HUES64 (cell line): ENCODE measurements at regions not wholly inside any gene's neighbourhood (a gene's known extent, or its start where the extent isn't known, plus 50 kb on each side); places are given as distances from the start of the nearest gene placed in this dataset.

ENCODE experiments used
- H3K27ac ChIP-seq: 2 replicates; pipeline ENCODE4 v1.7.0; 2013; ENCODE audit warnings: low read depth, low read length, inconsistent platforms
- H3K27me3 ChIP-seq: 2 replicates; pipeline ENCODE4 v1.6.1; 2013; ENCODE audit warnings: mild to moderate bottlenecking, low read length; ENCODE audit not compliant: insufficient read depth
- H3K36me3 ChIP-seq: 2 replicates; pipeline ENCODE4 v1.6.1; 2013; ENCODE audit warnings: mild to moderate bottlenecking, low read length; ENCODE audit not compliant: insufficient read depth
- H3K4me1 ChIP-seq: 2 replicates; pipeline ENCODE4 v1.6.1; 2013; ENCODE audit warnings: mild to moderate bottlenecking, low read length, moderate library complexity; ENCODE audit not compliant: insufficient read depth
- H3K4me3 ChIP-seq: 2 replicates; pipeline ENCODE4 v1.5.1; 2013; ENCODE audit warnings: mild to moderate bottlenecking, low read length, moderate library complexity
- H3K9ac ChIP-seq: 2 replicates; pipeline ENCODE4 v1.6.1; 2013; ENCODE audit warnings: mild to moderate bottlenecking, low read depth, low read length
- H3K9me3 ChIP-seq: 2 replicates; pipeline ENCODE4 v1.6.1; 2013; ENCODE audit warnings: low read depth, low read length; ENCODE audit not compliant: insufficient read depth
- WGBS: fragments of 150-250, 120-280 bp; methylation state at CpG from one replicate; pipeline ENCODE4 v1.1.7; 2013; ENCODE audit warnings: missing lambda C conversion rate; 5-methylcytosine and 5-hydroxymethylcytosine counted together

DNA sequence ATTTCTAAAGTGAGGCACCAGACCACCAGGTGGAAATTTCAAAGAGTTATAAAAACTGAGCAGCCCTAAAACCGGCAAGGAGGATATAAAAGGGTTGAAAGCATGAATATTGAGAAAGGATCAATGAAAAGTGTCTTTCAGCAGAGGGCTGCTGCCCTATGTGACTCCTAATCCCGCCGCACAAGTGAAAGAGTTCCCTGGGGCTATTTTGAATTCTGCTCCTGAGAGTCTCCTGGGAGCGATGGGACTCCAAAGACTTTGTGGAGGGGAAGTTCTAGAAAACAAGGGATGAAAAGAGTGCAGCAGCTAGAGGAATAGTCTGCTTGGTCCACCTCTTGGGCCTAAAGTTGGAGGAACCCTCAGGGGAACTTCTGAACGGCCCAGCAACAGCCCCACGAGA is 205.2 kb downstream of the SP3 start:
- H3K36me3 ChIP-seq = no peaks in the 10 kb centered on the region
- no peak overlapping the region for H3K9ac ChIP-seq
- H3K9me3 ChIP-seq = no peaks in the 10 kb centered on the region
- no peaks in the 10 kb centered on the region for H3K27me3 ChIP-seq
- H3K4me3 ChIP-seq = no peak overlapping the region
- peak overlapping the region; percentile 64; the same call in 1 of the 2 replicates for H3K27ac ChIP-seq
- peaks cover 53% of the 10 kb centered on the region for H3K4me1 ChIP-seq
- 44% methylated on average over 6 of the region's 6 CpGs for WGBS

GRCh38 chr2:173760553-173760952 is 204.6 kb downstream of the SP3 start:
- no peak overlapping the region for H3K9ac ChIP-seq
- H3K9me3 ChIP-seq = no peaks in the 10 kb centered on the region
- H3K27me3 ChIP-seq = no peaks in the 10 kb centered on the region
- H3K36me3 ChIP-seq = no peaks in the 10 kb centered on the region
- H3K4me3 ChIP-seq = no peak overlapping the region
- H3K4me1 ChIP-seq = peaks cover 53% of the 10 kb centered on the region
- WGBS = 94% methylated on average over 3 of the region's 3 CpGs
- peak overlapping the region; percentile 64; the same call in 1 of the 2 replicates for H3K27ac ChIP-seq

GRCh38 chr2:173761603-173762119 is 203.5 kb downstream of the SP3 start:
- Histone ChIP-seq H3K9me3 (no peaks in the 10 kb centered on the region), H3K9ac (no peak overlapping the region), H3K36me3 (no peaks in the 10 kb centered on the region), H3K27ac (peak overlapping the region; percentile 51; the same call in 1 of the 2 replicates), H3K4me1 (peaks cover 53% of the 10 kb centered on the region), H3K27me3 (no peaks in the 10 kb centered on the region), H3K4me3 (no peak overlapping the region)
- WGBS = 51% methylated on average over 7 of the region's 8 CpGs

GRCh38 chr2:173762221-173762620 is 203.0 kb downstream of the SP3 start:
- peak overlapping the region; percentile 51; the same call in 1 of the 2 replicates for H3K27ac ChIP-seq
- H3K9me3 ChIP-seq = no peaks in the 10 kb centered on the region
- H3K4me1 ChIP-seq = peaks cover 53% of the 10 kb centered on the region
- H3K4me3 ChIP-seq = no peak overlapping the region
- no peaks in the 10 kb centered on the region for H3K27me3 ChIP-seq
- H3K36me3 ChIP-seq = no peaks in the 10 kb centered on the region
- no peak overlapping the region for H3K9ac ChIP-seq
- 87% methylated on average over 2 of the region's 2 CpGs for WGBS

DNA sequence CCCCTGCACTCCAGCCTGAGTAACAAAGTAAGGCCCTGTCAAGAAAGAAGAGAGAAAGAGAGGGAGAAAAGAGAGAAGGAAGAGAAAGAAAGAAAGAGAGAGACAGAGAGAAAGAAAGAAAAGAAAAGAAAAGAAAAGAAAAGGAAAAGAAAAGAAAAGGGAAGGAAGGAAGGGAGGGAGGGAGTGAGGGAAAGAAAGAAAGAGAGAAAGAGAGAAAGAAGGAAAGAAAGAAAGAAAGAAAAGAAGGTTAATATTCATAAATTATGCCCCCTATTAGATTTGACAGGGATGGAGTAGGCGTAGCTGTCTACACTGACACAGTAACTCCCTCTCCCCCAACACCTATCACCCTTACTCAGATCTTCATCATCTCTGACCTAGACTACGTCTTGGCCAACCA is 202.3 kb downstream of the SP3 start:
- H3K27me3 ChIP-seq = no peaks in the 10 kb centered on the region
- no peaks in the 10 kb centered on the region for H3K36me3 ChIP-seq
- H3K9me3 ChIP-seq = no peaks in the 10 kb centered on the region
- peaks cover 47% of the 10 kb centered on the region for H3K4me1 ChIP-seq
- WGBS = 96% methylated on average over 2 of the region's 2 CpGs
- H3K4me3 ChIP-seq = no peak overlapping the region
- no peak overlapping the region for H3K9ac ChIP-seq
- H3K27ac ChIP-seq = no peak overlapping the region

DNA sequence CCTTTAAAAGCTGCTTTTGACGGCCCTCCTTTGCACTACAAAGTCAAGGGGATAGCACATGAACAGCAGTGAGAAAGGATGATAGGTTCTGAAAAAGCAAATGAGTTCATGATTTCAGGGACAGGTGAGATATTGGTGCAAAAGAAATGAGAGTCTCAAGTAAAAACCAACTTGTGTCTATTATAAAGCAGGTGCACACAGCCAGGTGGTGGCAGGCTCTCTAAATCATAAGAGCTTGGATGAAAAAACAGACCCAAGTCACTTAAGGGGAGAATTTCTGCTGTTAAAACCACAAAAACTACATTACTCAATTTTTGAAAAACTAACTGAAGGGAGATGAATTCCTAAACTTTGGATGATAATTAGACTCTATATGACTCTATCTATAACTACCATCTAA is 201.5 kb downstream of the SP3 start:
- 76% methylated on average over 1 of the region's 1 CpG for WGBS
- Histone ChIP-seq H3K27ac (no peak overlapping the region), H3K4me3 (no peak overlapping the region), H3K27me3 (no peaks in the 10 kb centered on the region), H3K36me3 (no peaks in the 10 kb centered on the region), H3K4me1 (peaks cover 41% of the 10 kb centered on the region), H3K9me3 (no peaks in the 10 kb centered on the region), H3K9ac (no peak overlapping the region)

- H3K4me1 ChIP-seq = peaks cover 36% of the 10 kb centered on the region
- H3K9me3 ChIP-seq = no peaks in the 10 kb centered on the region
- H3K9ac ChIP-seq = no peak overlapping the region
- WGBS = 86% methylated on average over 1 of the region's 6 CpGs
- H3K4me3 ChIP-seq = no peak overlapping the region
- no peaks in the 10 kb centered on the region for H3K36me3 ChIP-seq
- H3K27ac ChIP-seq = no peak overlapping the region
- no peaks in the 10 kb centered on the region for H3K27me3 ChIP-seq
Measured at GRCh38 chr2:173764094-173764493, 201.1 kb downstream of the SP3 start.

GRCh38 chr2:173766537-173767289 is 198.5 kb downstream of the SP3 start:
- WGBS = 94% methylated on average over 8 of the region's 8 CpGs
- peaks cover 20% of the 10 kb centered on the region for H3K4me1 ChIP-seq
- no peaks in the 10 kb centered on the region for H3K36me3 ChIP-seq
- H3K9ac ChIP-seq = no peak overlapping the region
- no peaks in the 10 kb centered on the region for H3K9me3 ChIP-seq
- H3K27me3 ChIP-seq = no peaks in the 10 kb centered on the region
- H3K4me3 ChIP-seq = no peak overlapping the region
- H3K27ac ChIP-seq = no peak overlapping the region

GRCh38 chr2:173770947-173771678 is 194.1 kb downstream of the SP3 start:
- H3K9me3 ChIP-seq = no peaks in the 10 kb centered on the region
- H3K4me3 ChIP-seq = no peak overlapping the region
- no peak overlapping the region for H3K9ac ChIP-seq
- H3K4me1 ChIP-seq = peaks cover 10% of the 10 kb centered on the region; the same call in 1 of the 2 replicates
- WGBS = 87% methylated on average over 5 of the region's 5 CpGs
- H3K27ac ChIP-seq = no peak overlapping the region
- H3K27me3 ChIP-seq = no peaks in the 10 kb centered on the region
- H3K36me3 ChIP-seq = no peaks in the 10 kb centered on the region

- no peak overlapping the region for H3K9ac ChIP-seq
- WGBS = 91% methylated on average over 2 of the region's 3 CpGs
- no peaks in the 10 kb centered on the region for H3K9me3 ChIP-seq
Measured at GRCh38 chr2:173772205-173772604, 193.0 kb downstream of the SP3 start.

DNA sequence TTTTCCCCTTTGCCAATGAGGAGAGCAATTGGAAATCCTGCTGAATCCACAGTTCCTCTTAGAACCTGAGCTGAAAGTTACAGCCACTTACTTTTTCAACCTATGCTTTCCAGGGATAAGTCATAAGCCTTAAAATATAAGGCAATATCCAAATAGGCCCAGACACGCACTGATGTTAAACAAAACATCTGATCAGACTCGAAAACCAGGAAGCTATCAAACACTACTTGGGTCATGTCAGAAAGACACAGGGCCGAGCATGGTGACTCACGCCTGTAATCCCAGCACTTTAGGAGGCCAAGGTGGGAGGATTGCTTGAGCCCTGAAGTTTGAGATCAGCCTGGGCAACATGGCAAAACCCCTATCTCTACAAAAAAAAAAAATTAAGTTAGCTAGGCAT is 192.1 kb downstream of the SP3 start:
- H3K9me3 ChIP-seq = no peaks in the 10 kb centered on the region
- no peaks in the 10 kb centered on the region for H3K27me3 ChIP-seq
- WGBS = 93% methylated on average over 4 of the region's 4 CpGs
- H3K27ac ChIP-seq = no peak overlapping the region
- H3K4me1 ChIP-seq = peaks cover 10% of the 10 kb centered on the region; the same call in 1 of the 2 replicates
- no peak overlapping the region for H3K9ac ChIP-seq
- H3K4me3 ChIP-seq = no peak overlapping the region
- no peaks in the 10 kb centered on the region for H3K36me3 ChIP-seq

More at GRCh38 chr2:173772205-173772604, 193.0 kb downstream of the SP3 start:
- H3K4me1 ChIP-seq = peaks cover 10% of the 10 kb centered on the region; the same call in 1 of the 2 replicates
- no peak overlapping the region for H3K27ac ChIP-seq
- no peak overlapping the region for H3K4me3 ChIP-seq
- no peaks in the 10 kb centered on the region for H3K36me3 ChIP-seq
- H3K27me3 ChIP-seq = no peaks in the 10 kb centered on the region
